ENCODE measurements at regions not wholly inside any gene's neighbourhood (a gene's known extent, or its start where the extent isn't known, plus 50 kb on each side); places are given as distances from the start of the nearest gene placed in this dataset.

GRCh38 chr12:97288531-97288930 is 174.1 kb upstream of the RMST start (continued):
- no peak for TF ChIP-seq ZNF318 (CRISPR knock-in tag; IDR thresholded peaks at IDR 0.05)
- no peak for TF ChIP-seq HHEX (CRISPR knock-in tag; IDR thresholded peaks at IDR 0.05)
- TF ChIP-seq YEATS2 (CRISPR knock-in tag; IDR thresholded peaks at IDR 0.05; ENCODE audit: borderline replicate concordance): no peak
- no peak for TF ChIP-seq EEA1 (CRISPR knock-in tag; IDR thresholded peaks at IDR 0.05; ENCODE audit: borderline replicate concordance)
- TF ChIP-seq MED1 (CRISPR knock-in tag; IDR thresholded peaks at IDR 0.05): no peak

GRCh38 chr12:97292588-97292987 is 170.0 kb upstream of the RMST start:
- WGBS (ENCODE audit: low lambda C conversion rate): 7% methylated on average over 3 of the region's 3 CpGs
- intact Hi-C loops (cut with micrococcal nuclease; ENCODE audit: unreplicated experiment): no loop called here
- peaks cover 9% of the 10 kb centered on the region; the same call in 1 of the 2 replicates for H3K9me3 ChIP-seq (ENCODE audit: low read length)
- no peaks in the 10 kb centered on the region for H3K79me2 ChIP-seq (ENCODE audit: insufficient read depth, low read length)
- H3K27me3 ChIP-seq (ENCODE audit: control insufficient read depth in 1 of 2, insufficient read depth in 2 of 2, low read length in 2 of 2): no peaks in the 10 kb centered on the region
- no peak overlapping the region for H3K27ac ChIP-seq (ENCODE audit: extremely low read length, insufficient read depth, low read length)
- ChIA-PET POLR2A (no interaction called here), CTCF (ENCODE audit: low intra/inter-chr PET ratio, low total read pairs) (no interaction called here)
- DNase-seq (ENCODE audit: low spot score) (no peak), FAIRE-seq (no peak), ATAC-seq (no peak)
- no peak overlapping the region for H3K4me2 ChIP-seq (ENCODE audit: low read depth, low read length)
- no peaks in the 10 kb centered on the region for H4K20me1 ChIP-seq (ENCODE audit: insufficient read depth, low read length)
- H3K4me3 ChIP-seq (replicated peaks in 1 of 3; ENCODE audit: insufficient read depth in 1 of 3, low read depth in 2 of 3, low read length in 3 of 3): no peak overlapping the region
- in situ Hi-C loops (cut with HindIII; ENCODE audit: extremely low pct_ligation_motif_present, low pct_unique_long_range_greater_than_20kb): no loop called here
- H2AFZ ChIP-seq (ENCODE audit: low read length): no peak overlapping the region
- no TSS peak for BruUV-seq (replicated peaks)
- H3K36me3 ChIP-seq (replicated peaks in 1 of 2; ENCODE audit: control insufficient read depth in 1 of 2, insufficient read depth in 2 of 2, low read length in 2 of 2): no peaks in the 10 kb centered on the region
- H3K9ac ChIP-seq (ENCODE audit: insufficient read depth, low read depth, low read length): no peak overlapping the region
- H3K4me1 ChIP-seq (ENCODE audit: insufficient read depth, low read length): no peaks in the 10 kb centered on the region
- TF ChIP-seq ZNF337 (CRISPR knock-in tag; IDR thresholded peaks at IDR 0.05; ENCODE audit: borderline replicate concordance, low read depth): no peak
- no peak for TF ChIP-seq ZNF782 (CRISPR knock-in tag; IDR thresholded peaks at IDR 0.05; ENCODE audit: borderline replicate concordance)
- TF ChIP-seq ZMAT5 (CRISPR knock-in tag; IDR thresholded peaks at IDR 0.05; ENCODE audit: borderline replicate concordance, low read depth): no peak
- no peak for TF ChIP-seq ZNF572 (CRISPR knock-in tag; IDR thresholded peaks at IDR 0.05)
- no peak for TF ChIP-seq ZFP41 (CRISPR knock-in tag; IDR thresholded peaks at IDR 0.05; ENCODE audit: borderline replicate concordance)
- no peak for TF ChIP-seq RFX1 (IDR thresholded peaks at IDR 0.05)
- TF ChIP-seq ZNF431 (CRISPR knock-in tag; IDR thresholded peaks at IDR 0.05; ENCODE audit: borderline replicate concordance, low read depth): no peak
- no peak for TF ChIP-seq TRIM24 (CRISPR knock-in tag; IDR thresholded peaks at IDR 0.05)
- no peak for TF ChIP-seq NCOR1 (IDR thresholded peaks at IDR 0.05; ENCODE audit: borderline replicate concordance, low read length)
- no peak for TF ChIP-seq RARA (CRISPR knock-in tag; IDR thresholded peaks at IDR 0.05)
- TF ChIP-seq DNMT3B (CRISPR knock-in tag; conservative IDR thresholded peaks at IDR 0.05): no peak
